Prostate gland (tissue), 2 donors: ENCODE measurements at regions not wholly inside any gene's neighbourhood (a gene's known extent, or its start where the extent isn't known, plus 50 kb on each side); places are given as distances from the start of the nearest gene placed in this dataset.
"Not testable (repeated sequence)": the region's sequence is repeated elsewhere in the genome, so short reads cannot be mapped to it uniquely, and the experiment has no call there.

Source experiments
- DNase-seq: peaks from one replicate; pipeline ENCODE4 v3.0.0-alpha.2; 2019; ENCODE audit warnings: low spot score
- H3K27ac ChIP-seq, 2 donors: fragments of 200-600 bp; sonication (generic); 2 replicates each; pipeline ENCODE4 v1.5.1; 2017 to 2019
- H3K27me3 ChIP-seq: fragments of 200-600 bp; sonication (generic); replicated peaks from 2 replicates; pipeline ENCODE4 v1.5.1; 2019; ENCODE audit not compliant: insufficient read depth
- H3K36me3 ChIP-seq, 2 donors: fragments of 200-600 bp; sonication (generic); 1 replicate in 1 of 2; 2 replicates in 1 of 2; pipeline versions ENCODE4 v1.5.1 to v1.8.1; 2017 to 2019
- H3K4me1 ChIP-seq: fragments of 200-600 bp; sonication (generic); replicated peaks from 2 replicates; pipeline ENCODE4 v1.5.1; 2019
- H3K4me3 ChIP-seq, 2 donors: fragments of 200-600 bp; sonication (generic); 2 replicates each; pipeline ENCODE4 v1.5.1; 2017 to 2019
- H3K9me3 ChIP-seq: fragments of 200-600 bp; sonication (generic); 2 replicates; pipeline ENCODE4 v1.5.1; 2017
- CTCF ChIP-seq, 4 experiments: fragments of 200-600 bp in 2 of 4; fragments of 450-650 bp in 2 of 4; sonication (generic) in 2 of 4; IDR thresholded peaks; 1 replicate in 3 of 4; 2 replicates in 1 of 4; pipeline ENCODE4 v1.5.1; 2016 to 2019; ENCODE audit warnings: antibody characterized with exemption in 4 of 4, mild to moderate bottlenecking in 2 of 4, moderate library complexity in 2 of 4
- POLR2A ChIP-seq: fragments of 450-650 bp; IDR thresholded peaks from one replicate; pipeline ENCODE4 v1.6.1; 2016; ENCODE audit warnings: antibody characterized with exemption, mild to moderate bottlenecking
- POLR2AphosphoS5 ChIP-seq: sonication (generic); formaldehyde crosslinking; IDR thresholded peaks from one replicate; pipeline ENCODE4 v1.6.1; 2017; ENCODE audit warnings: antibody characterized with exemption
- WGBS: methylation state at CpG from one replicate; pipeline ENCODE4 v1.1.5; 2018; 5-methylcytosine and 5-hydroxymethylcytosine counted together
- intact Hi-C: fragments of 100-400 bp; cut with DNase I; formaldehyde crosslinking; loops from one replicate; pipeline ENCODE4 v1.14.2; 2022

- WGBS: 68% methylated on average over 12 of the region's 12 CpGs
- no peak overlapping the region for H3K27ac ChIP-seq
- no peaks in the 10 kb centered on the region for H3K36me3 ChIP-seq
- H3K4me1 ChIP-seq: no peaks in the 10 kb centered on the region
- TF ChIP-seq POLR2AphosphoS5 (no peak), POLR2A (no peak), CTCF (IDR thresholded peaks at IDR 0.05) (no peak)
- intact Hi-C loops: no loop called here
- H3K27me3 ChIP-seq: no peaks in the 10 kb centered on the region
- DNase-seq: no peak
- H3K4me3 ChIP-seq: no peak overlapping the region
- H3K9me3 ChIP-seq: no peaks in the 10 kb centered on the region
Measured at GRCh38 chrX:821327-822107, 190.9 kb downstream of the SHOX start.

GRCh38 chrX:819684-820083, 189.1 kb downstream of the SHOX start:
- no peak overlapping the region for H3K4me3 ChIP-seq
- H3K9me3 ChIP-seq: no peaks in the 10 kb centered on the region
- WGBS: 93% methylated on average over 15 of the region's 15 CpGs
- H3K27me3 ChIP-seq: no peaks in the 10 kb centered on the region
- H3K27ac ChIP-seq: no peak overlapping the region
- TF ChIP-seq POLR2A (no peak), CTCF (IDR thresholded peaks at IDR 0.05) (no peak), POLR2AphosphoS5 (no peak)
- H3K36me3 ChIP-seq: no peaks in the 10 kb centered on the region
- no peaks in the 10 kb centered on the region for H3K4me1 ChIP-seq
- intact Hi-C loops: no loop called here
- DNase-seq: no peak

GRCh38 chrX:817759-818300, 187.2 kb downstream of the SHOX start:
- Histone ChIP-seq H3K27ac (no peak overlapping the region), H3K36me3 (no peaks in the 10 kb centered on the region), H3K4me3 (no peak overlapping the region), H3K27me3 (no peaks in the 10 kb centered on the region), H3K9me3 (no peaks in the 10 kb centered on the region), H3K4me1 (no peaks in the 10 kb centered on the region)
- no peak for TF ChIP-seq POLR2AphosphoS5
- no peak for TF ChIP-seq POLR2A
- no peak for TF ChIP-seq CTCF (IDR thresholded peaks at IDR 0.05)
- no peak for DNase-seq
- intact Hi-C loops: no loop called here
- 95% methylated on average over 9 of the region's 9 CpGs for WGBS

- H3K4me3 ChIP-seq, H3K9me3 ChIP-seq, H3K4me1 ChIP-seq, DNase-seq, H3K27me3 ChIP-seq, H3K27ac ChIP-seq, intact Hi-C loops, H3K36me3 ChIP-seq: not testable (repeated sequence)
- 94% methylated on average over 9 of the region's 9 CpGs for WGBS
Measured at GRCh38 chrX:817147-817546, 186.6 kb downstream of the SHOX start.

- no peaks in the 10 kb centered on the region for H3K27me3 ChIP-seq
- DNase-seq: no peak
- intact Hi-C loops: no loop called here
- H3K4me3 ChIP-seq: no peak overlapping the region
- no peak overlapping the region for H3K27ac ChIP-seq
- no peaks in the 10 kb centered on the region for H3K4me1 ChIP-seq
- H3K9me3 ChIP-seq: no peaks in the 10 kb centered on the region
- 94% methylated on average over 14 of the region's 14 CpGs for WGBS
- H3K36me3 ChIP-seq: no peaks in the 10 kb centered on the region
- TF ChIP-seq CTCF (IDR thresholded peaks at IDR 0.05): no peak
- no peak for TF ChIP-seq POLR2AphosphoS5
- no peak for TF ChIP-seq POLR2A
Measured at GRCh38 chrX:816411-816810, 185.8 kb downstream of the SHOX start.
